HepG2 (cell line): ENCODE measurements at regions not wholly inside any gene's neighbourhood (a gene's known extent, or its start where the extent isn't known, plus 50 kb on each side); places are given as distances from the start of the nearest gene placed in this dataset.

Experiments
- ATAC-seq: fragments of 200-7000 bp; cut with Tn5 transposase; 3 replicates; pipeline ENCODE4 v1.9.1; 2020; ENCODE audit warnings: mild to moderate bottlenecking, moderate library complexity
- BruUV-seq: library from RNA; stranded (reverse); fragments of 400-500 nt; replicated peaks from 2 replicates; lab custom pipeline; 2021; lab: Mats Ljungman, UMichigan
- CTCF ChIA-PET: fragments of 300-600 bp; formaldehyde crosslinking; extraction: SDS; loops from one replicate; lab custom pipeline; 2021; ENCODE audit warnings: low total read pairs, inconsistent platforms, low intra/inter-chr PET ratio; lab: Yijun Ruan, JAX
- POLR2A ChIA-PET: fragments of 350-600 bp; sonication (Branson Sonifier 250); formaldehyde crosslinking; loops from one replicate; lab custom pipeline; 2020; ENCODE audit warnings: antibody characterized with exemption, inconsistent platforms; lab: Yijun Ruan, JAX
- DNase-seq: peaks from one replicate; pipeline ENCODE4 v3.0.0-alpha.2; 2015; ENCODE audit warnings: low spot score
- FAIRE-seq: peaks from 3 replicates; lab custom pipeline; 2011; peaks lifted over from hg19 to GRCh38; lab: Jason Lieb, UNC
- H2AFZ ChIP-seq: one replicate; pipeline ENCODE4 v1.6.1; 2011; ENCODE audit warnings: low read length, inconsistent platforms
- H3K27ac ChIP-seq: fragments of 300-600 bp; 3 replicates; pipeline ENCODE4 v1.8.0; 2011; ENCODE audit warnings: mixed run types, mild to moderate bottlenecking, mixed read lengths, low read length, inconsistent platforms; ENCODE audit not compliant: insufficient read depth; ENCODE audit errors: extremely low read length
- H3K27me3 ChIP-seq, 2 experiments: fragments of 200-600 bp in 1 of 2; 2 replicates in 1 of 2; 3 replicates in 1 of 2; pipeline versions ENCODE4 v1.6.0 to v1.8.0; 2011; ENCODE audit warnings: low read length in 2 of 2, mild to moderate bottlenecking in 2 of 2, moderate library complexity in 2 of 2, inconsistent platforms in 1 of 2; ENCODE audit not compliant: insufficient read depth in 2 of 2, control insufficient read depth in 1 of 2
- H3K36me3 ChIP-seq, 2 experiments: fragments of 200-600 bp in 1 of 2; replicated peaks in 1 of 2; 2 replicates in 1 of 2; 3 replicates in 1 of 2; pipeline versions ENCODE4 v1.5.1 to v1.8.0; 2011; ENCODE audit warnings: low read length in 2 of 2, inconsistent platforms in 1 of 2; ENCODE audit not compliant: insufficient read depth in 2 of 2, control insufficient read depth in 1 of 2
- H3K4me1 ChIP-seq: 2 replicates; pipeline ENCODE4 v1.5.1; 2012; ENCODE audit warnings: low read length, inconsistent platforms; ENCODE audit not compliant: insufficient read depth
- H3K4me2 ChIP-seq: 2 replicates; pipeline ENCODE4 v1.6.0; 2011; ENCODE audit warnings: low read depth, low read length, inconsistent platforms
- H3K4me3 ChIP-seq, 3 experiments: fragments of 200-600 bp in 1 of 3; sonication (generic), shearing (Covaris generic) in 1 of 3; replicated peaks in 1 of 3; 2 replicates each; pipeline ENCODE4 v1.5.1; 2011 to 2016; ENCODE audit warnings: low read length in 3 of 3, inconsistent platforms in 2 of 3, low read depth in 2 of 3, mild to moderate bottlenecking in 2 of 3, control low read depth in 1 of 3, mixed read lengths in 1 of 3; ENCODE audit not compliant: insufficient read depth in 1 of 3
- H3K79me2 ChIP-seq: one replicate; pipeline ENCODE4 v1.6.1; 2011; ENCODE audit warnings: low read length, inconsistent platforms; ENCODE audit not compliant: insufficient read depth
- H3K9ac ChIP-seq: 2 replicates; pipeline ENCODE4 v1.6.0; 2011; ENCODE audit warnings: mild to moderate bottlenecking, low read depth, low read length, inconsistent platforms; ENCODE audit not compliant: insufficient read depth
- H3K9me3 ChIP-seq: 2 replicates; pipeline ENCODE4 v1.5.1; 2012; ENCODE audit warnings: mild to moderate bottlenecking, low read length
- H4K20me1 ChIP-seq: 2 replicates; pipeline ENCODE4 v1.6.0; 2011; ENCODE audit warnings: inconsistent platforms, mild to moderate bottlenecking, low read length, moderate library complexity; ENCODE audit not compliant: insufficient read depth
- CREB1 ChIP-seq, 2 experiments: fragments of 450-650 bp in 1 of 2; IDR thresholded peaks; 2 replicates each; pipeline ENCODE4 v1.6.1; 2016 to 2017; ENCODE audit warnings: control low read depth in 1 of 2, mild to moderate bottlenecking in 1 of 2, missing compliant biosample characterization in 1 of 2, missing genetic modification characterization in 1 of 2
- ZNF749 ChIP-seq: sonication (generic); formaldehyde crosslinking; IDR thresholded peaks from 2 replicates; pipeline ENCODE4 v1.8.0; 2022; ENCODE audit warnings: mild to moderate bottlenecking, missing genetic modification reagents, moderate library complexity, borderline replicate concordance
- WGBS: methylation state at CpG from one replicate; pipeline ENCODE4 v1.1.6; 2017; ENCODE audit warnings: low lambda C conversion rate; 5-methylcytosine and 5-hydroxymethylcytosine counted together
- in situ Hi-C: cut with HindIII; loops from 2 replicates; pipeline ENCODE4 v1.10.0; 2017; ENCODE audit warnings: low pct_unique_long_range_greater_than_20kb; ENCODE audit not compliant: extremely low pct_ligation_motif_present
- intact Hi-C: fragments of 100-400 bp; cut with micrococcal nuclease; formaldehyde crosslinking; loops from one replicate; pipeline ENCODE4 v1.10.0; 2022; ENCODE audit not compliant: unreplicated experiment
- TF ChIP-seq, protein P1 (sequence below): IDR thresholded peaks from 2 replicates; pipeline ENCODE4 v1.6.1; 2016; ENCODE audit warnings: missing genetic modification reagents, missing compliant biosample characterization
- TF ChIP-seq, protein P2 (sequence below): sonication (generic); formaldehyde crosslinking; IDR thresholded peaks from 2 replicates; pipeline ENCODE4 v1.5.1; 2020; ENCODE audit warnings: missing genetic modification reagents, mild to moderate bottlenecking, borderline replicate concordance
- TF ChIP-seq, protein P3 (sequence below): sonication (generic); formaldehyde crosslinking; IDR thresholded peaks from 2 replicates; pipeline ENCODE4 v1.4.0; 2020; ENCODE audit warnings: mild to moderate bottlenecking, missing genetic modification reagents, borderline replicate concordance
- TF ChIP-seq, protein P4 (sequence below): IDR thresholded peaks from 2 replicates; pipeline ENCODE4 v1.6.1; 2016; ENCODE audit warnings: mild to moderate bottlenecking, missing biosample characterization, missing genetic modification reagents

DNA sequence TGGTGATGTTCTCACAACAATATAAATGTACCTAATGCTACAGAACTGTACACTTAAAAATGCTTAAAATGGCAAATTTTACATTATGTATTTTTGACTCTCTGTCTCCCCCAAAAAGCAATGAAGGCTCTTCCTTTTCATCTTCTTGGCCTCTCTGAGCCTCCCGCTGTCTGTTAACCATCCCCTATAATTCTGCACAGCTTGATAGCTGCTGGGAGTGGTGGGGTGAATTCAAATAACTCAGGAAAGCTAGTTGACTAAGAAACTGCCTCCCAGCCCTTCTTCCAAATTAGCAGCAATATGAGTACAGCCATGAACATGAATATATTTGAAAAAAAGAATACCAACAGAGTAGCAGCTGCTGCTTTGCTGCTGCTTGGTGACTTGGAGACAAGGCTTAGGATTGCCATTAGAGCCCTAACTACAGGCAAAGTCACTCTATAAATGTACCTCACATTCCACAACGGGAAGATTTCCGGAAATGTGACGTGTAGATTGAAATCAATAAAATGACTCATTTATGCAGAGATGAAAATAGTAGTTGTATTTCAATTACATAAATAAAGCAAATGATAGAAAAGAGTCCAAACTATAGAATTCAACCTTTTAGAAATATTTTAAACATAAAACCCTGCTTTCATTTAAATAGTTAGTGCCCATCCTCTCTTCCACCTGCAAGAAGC lies 200.1 kb upstream of the HEY2 start:
- no peak for FAIRE-seq

More for the DNA sequence above, 200.1 kb upstream of the HEY2 start:
- Histone ChIP-seq H3K36me3 (no peaks in the 10 kb centered on the region), H3K79me2 (no peaks in the 10 kb centered on the region), H3K27me3 (no peaks in the 10 kb centered on the region), H2AFZ (no peak overlapping the region), H3K9me3 (no peaks in the 10 kb centered on the region), H3K4me3 (no peak overlapping the region), H3K9ac (no peak overlapping the region), H4K20me1 (no peaks in the 10 kb centered on the region), H3K27ac (no peak overlapping the region), H3K4me1 (no peaks in the 10 kb centered on the region), H3K4me2 (no peak overlapping the region)
- no TSS peak for BruUV-seq
- ATAC-seq (no peak), DNase-seq (no peak)
- in situ Hi-C loops (no loop called here), intact Hi-C loops (no loop called here)
- ChIA-PET CTCF (no interaction called here), POLR2A (no interaction called here)
- WGBS: 13% methylated on average over 4 of the region's 4 CpGs
- TF ChIP-seq, protein P1, sequence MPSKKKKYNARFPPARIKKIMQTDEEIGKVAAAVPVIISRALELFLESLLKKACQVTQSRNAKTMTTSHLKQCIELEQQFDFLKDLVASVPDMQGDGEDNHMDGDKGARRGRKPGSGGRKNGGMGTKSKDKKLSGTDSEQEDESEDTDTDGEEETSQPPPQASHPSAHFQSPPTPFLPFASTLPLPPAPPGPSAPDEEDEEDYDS: no peak
- TF ChIP-seq, protein P2, sequence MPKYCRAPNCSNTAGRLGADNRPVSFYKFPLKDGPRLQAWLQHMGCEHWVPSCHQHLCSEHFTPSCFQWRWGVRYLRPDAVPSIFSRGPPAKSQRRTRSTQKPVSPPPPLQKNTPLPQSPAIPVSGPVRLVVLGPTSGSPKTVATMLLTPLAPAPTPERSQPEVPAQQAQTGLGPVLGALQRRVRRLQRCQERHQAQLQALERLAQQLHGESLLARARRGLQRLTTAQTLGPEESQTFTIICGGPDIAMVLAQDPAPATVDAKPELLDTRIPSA (CRISPR knock-in tag): no peak
- TF ChIP-seq CREB1 (IDR thresholded peaks at IDR 0.05): 0 out of 2 replicates have a peak, but pooled peaks have one; percentile 8
- no peak for TF ChIP-seq CREB1 (CRISPR knock-in tag; IDR thresholded peaks at IDR 0.05)
- TF ChIP-seq, protein P3, sequence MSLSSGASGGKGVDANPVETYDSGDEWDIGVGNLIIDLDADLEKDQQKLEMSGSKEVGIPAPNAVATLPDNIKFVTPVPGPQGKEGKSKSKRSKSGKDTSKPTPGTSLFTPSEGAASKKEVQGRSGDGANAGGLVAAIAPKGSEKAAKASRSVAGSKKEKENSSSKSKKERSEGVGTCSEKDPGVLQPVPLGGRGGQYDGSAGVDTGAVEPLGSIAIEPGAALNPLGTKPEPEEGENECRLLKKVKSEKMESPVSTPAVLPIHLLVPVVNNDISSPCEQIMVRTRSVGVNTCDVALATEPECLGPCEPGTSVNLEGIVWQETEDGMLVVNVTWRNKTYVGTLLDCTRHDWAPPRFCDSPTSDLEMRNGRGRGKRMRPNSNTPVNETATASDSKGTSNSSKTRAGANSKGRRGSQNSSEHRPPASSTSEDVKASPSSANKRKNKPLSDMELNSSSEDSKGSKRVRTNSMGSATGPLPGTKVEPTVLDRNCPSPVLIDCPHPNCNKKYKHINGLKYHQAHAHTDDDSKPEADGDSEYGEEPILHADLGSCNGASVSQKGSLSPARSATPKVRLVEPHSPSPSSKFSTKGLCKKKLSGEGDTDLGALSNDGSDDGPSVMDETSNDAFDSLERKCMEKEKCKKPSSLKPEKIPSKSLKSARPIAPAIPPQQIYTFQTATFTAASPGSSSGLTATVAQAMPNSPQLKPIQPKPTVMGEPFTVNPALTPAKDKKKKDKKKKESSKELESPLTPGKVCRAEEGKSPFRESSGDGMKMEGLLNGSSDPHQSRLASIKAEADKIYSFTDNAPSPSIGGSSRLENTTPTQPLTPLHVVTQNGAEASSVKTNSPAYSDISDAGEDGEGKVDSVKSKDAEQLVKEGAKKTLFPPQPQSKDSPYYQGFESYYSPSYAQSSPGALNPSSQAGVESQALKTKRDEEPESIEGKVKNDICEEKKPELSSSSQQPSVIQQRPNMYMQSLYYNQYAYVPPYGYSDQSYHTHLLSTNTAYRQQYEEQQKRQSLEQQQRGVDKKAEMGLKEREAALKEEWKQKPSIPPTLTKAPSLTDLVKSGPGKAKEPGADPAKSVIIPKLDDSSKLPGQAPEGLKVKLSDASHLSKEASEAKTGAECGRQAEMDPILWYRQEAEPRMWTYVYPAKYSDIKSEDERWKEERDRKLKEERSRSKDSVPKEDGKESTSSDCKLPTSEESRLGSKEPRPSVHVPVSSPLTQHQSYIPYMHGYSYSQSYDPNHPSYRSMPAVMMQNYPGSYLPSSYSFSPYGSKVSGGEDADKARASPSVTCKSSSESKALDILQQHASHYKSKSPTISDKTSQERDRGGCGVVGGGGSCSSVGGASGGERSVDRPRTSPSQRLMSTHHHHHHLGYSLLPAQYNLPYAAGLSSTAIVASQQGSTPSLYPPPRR: no peak
- no peak for TF ChIP-seq ZNF749 (CRISPR knock-in tag)
- TF ChIP-seq, protein P4, sequence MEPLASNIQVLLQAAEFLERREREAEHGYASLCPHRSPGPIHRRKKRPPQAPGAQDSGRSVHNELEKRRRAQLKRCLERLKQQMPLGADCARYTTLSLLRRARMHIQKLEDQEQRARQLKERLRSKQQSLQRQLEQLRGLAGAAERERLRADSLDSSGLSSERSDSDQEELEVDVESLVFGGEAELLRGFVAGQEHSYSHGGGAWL: no peak
